Activated T-cell treated with anti-CD3 and anti-CD28 coated beads, Interleukin-2, amount 50 U/mL, for 24 hours (primary cell): ENCODE measurements at regions not wholly inside any gene's neighbourhood (a gene's known extent, or its start where the extent isn't known, plus 50 kb on each side); places are given as distances from the start of the nearest gene placed in this dataset.
"Not testable (repeated sequence)": the region's sequence is repeated elsewhere in the genome, so short reads cannot be mapped to it uniquely, and the experiment has no call there.

ENCODE experiments used
- DNase-seq: peaks from one replicate; pipeline ENCODE4 v3.0.0-alpha.2; 2020
- H3K27ac Mint-ChIP-seq: 2 replicates; pipeline ENCODE4 v1.8.0; 2020; ENCODE audit warnings: mild to moderate bottlenecking, mixed read lengths
- H3K27me3 Mint-ChIP-seq: 2 replicates; pipeline ENCODE4 v1.8.0; 2020; ENCODE audit warnings: mixed read lengths
- H3K36me3 Mint-ChIP-seq: 2 replicates; pipeline ENCODE4 v1.8.0; 2020; ENCODE audit warnings: low read depth, mixed read lengths
- H3K4me1 Mint-ChIP-seq: 2 replicates; pipeline ENCODE4 v1.8.0; 2020; ENCODE audit warnings: low read depth, mixed read lengths
- H3K4me3 Mint-ChIP-seq: 2 replicates; pipeline ENCODE4 v1.8.0; 2020; ENCODE audit warnings: mild to moderate bottlenecking, moderate library complexity, mixed read lengths
- H3K9me3 Mint-ChIP-seq: 2 replicates; pipeline ENCODE4 v1.8.0; 2020; ENCODE audit warnings: mixed read lengths

DNA sequence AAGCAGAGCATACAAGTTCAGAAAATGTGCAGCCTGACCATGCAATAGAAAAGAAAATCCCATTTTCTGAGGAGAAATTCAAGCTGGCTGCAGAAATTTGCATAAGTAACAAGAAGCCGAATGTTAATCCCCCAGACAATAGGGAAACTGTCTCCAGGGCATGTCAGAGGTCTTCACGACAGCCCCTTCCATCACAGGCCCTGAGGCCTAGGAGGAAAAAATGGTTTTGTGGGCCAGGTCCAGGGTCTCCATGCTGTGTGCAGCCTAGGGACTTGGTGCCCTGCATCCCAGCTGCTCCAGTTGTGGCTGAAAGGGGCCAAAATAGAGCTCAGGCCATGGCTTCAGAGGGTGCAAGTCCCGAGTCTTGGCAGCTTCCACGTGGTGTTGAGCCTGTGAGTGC lies 225.8 kb upstream of the MSX2 start:
- H3K36me3 Mint-ChIP-seq, H3K4me3 Mint-ChIP-seq, H3K4me1 Mint-ChIP-seq, H3K27ac Mint-ChIP-seq, H3K27me3 Mint-ChIP-seq, DNase-seq: not testable (repeated sequence)
- H3K9me3 Mint-ChIP-seq = peaks cover 14% of the 10 kb centered on the region

DNA sequence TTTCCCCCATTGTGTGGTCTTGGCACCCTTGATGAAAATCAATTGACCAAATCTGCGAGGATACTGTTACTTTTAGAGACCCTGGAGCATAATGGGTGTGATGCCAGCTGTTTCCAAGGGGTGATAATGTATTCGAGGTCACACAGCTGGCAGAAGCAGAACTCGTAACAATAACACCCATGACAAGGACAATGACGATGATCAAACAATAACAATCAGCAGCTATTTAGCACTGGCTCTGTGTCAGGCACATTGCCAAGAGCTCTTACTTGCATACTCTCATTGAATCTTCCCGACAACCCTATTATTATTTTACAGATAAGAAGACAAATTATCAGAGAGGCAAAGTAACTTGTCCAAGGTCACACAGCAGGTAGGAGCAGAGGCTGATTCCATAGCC lies 223.7 kb upstream of the MSX2 start:
- Mint-ChIP-seq H3K4me3 (no peak overlapping the region), H3K4me1 (no peaks in the 10 kb centered on the region), H3K27me3 (peaks cover 3% of the 10 kb centered on the region), H3K9me3 (peaks cover 14% of the 10 kb centered on the region), H3K36me3 (no peaks in the 10 kb centered on the region), H3K27ac (no peak overlapping the region)
- DNase-seq = no peak

DNA sequence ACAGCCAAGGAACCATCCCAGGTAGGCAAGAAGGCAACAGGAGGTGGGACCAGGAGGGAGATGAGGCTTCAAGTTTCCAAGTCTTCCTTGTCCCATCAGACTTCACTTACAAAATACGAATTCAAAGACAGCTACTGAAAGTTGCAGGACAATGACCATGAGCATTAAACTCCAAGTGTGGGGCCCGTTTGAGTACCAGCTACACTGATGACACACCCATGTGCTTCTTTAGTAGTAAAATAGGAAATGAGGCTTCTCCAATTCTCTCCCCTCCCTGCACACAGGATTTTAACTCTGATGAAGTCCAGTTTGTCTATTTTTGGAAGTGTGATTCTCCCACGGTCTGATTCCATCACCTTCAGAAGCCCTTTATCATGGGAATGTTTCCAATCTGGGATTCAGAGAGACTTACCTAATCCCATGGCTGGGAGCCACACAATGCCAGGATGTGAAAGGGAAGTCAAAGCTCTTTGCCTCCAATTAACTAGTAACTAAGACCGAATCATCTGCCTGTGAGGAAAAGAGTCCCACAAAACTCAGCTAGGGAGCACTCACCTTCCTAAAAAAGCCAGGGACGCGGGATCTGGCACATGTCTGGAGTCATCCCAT lies 222.8 kb upstream of the MSX2 start:
- Mint-ChIP-seq H3K27me3 (peaks cover 3% of the 10 kb centered on the region), H3K4me1 (no peaks in the 10 kb centered on the region), H3K36me3 (no peaks in the 10 kb centered on the region), H3K4me3 (no peak overlapping the region), H3K9me3 (peaks cover 14% of the 10 kb centered on the region), H3K27ac (no peak overlapping the region)
- no peak for DNase-seq

DNA sequence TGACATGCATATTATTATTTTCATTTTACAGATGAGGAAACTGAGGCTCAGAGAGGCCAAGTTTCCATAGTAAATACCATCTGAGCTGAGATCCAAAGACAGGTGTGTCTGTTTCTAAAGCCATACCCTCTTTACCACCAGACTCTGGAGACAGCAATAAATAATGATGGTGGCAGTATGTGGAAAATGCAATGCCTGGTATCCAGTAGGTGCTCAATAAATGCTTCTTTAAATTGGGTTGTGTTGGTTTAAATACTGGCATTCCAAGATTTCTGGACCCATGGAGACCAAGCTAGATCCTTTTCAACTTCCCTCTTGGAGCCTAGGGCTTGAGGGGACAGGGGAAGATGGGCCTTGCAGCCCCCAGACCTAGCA lies 221.3 kb upstream of the MSX2 start:
- H3K27ac Mint-ChIP-seq = no peak overlapping the region
- no peak for DNase-seq
- no peaks in the 10 kb centered on the region for H3K4me1 Mint-ChIP-seq
- H3K27me3 Mint-ChIP-seq = peaks cover 3% of the 10 kb centered on the region
- H3K9me3 Mint-ChIP-seq = peaks cover 11% of the 10 kb centered on the region
- H3K36me3 Mint-ChIP-seq = no peaks in the 10 kb centered on the region
- no peak overlapping the region for H3K4me3 Mint-ChIP-seq

DNA sequence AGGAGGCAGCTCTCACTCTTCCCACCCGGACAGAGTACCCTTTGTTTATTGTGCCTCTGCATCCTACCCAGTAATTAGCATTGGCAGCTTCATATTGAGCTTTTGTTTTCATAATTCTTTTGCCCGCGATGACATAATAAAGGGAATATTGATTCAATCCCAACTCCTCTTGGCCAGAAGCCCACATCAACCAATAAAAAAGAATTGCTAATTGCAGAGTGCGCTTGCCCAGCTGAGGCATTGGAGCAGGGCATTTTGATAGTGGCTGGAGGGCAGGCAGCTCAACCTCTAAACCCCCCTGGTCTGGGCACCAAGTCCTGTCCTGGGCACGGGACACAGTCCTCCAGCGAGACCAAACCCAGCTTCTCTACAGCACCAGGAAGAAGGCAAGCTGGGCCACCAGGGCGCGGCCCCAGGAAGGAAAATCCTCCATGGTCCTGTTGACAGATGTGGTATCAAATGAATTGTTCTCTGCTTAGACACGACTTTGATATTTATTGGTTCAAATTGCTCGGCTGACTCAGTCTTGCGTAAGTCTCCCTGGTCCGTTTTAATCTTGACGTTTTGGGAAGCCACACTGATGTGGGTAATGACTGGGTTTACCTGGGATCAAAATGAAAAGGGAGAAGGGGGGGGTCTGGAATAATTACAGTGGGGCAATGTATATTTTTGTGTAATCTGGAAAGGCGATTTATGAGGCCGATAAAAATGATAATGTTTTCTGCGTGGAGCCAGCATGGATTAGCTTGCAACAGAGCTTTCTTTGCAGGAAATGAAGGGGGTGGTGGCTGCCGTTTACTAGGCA lies 220.7 kb upstream of the MSX2 start:
- no peak for DNase-seq
- Mint-ChIP-seq H3K27ac (no peak overlapping the region), H3K9me3 (peaks cover 6% of the 10 kb centered on the region), H3K4me3 (no peak overlapping the region), H3K4me1 (no peaks in the 10 kb centered on the region), H3K36me3 (no peaks in the 10 kb centered on the region), H3K27me3 (peaks cover 3% of the 10 kb centered on the region)

DNA sequence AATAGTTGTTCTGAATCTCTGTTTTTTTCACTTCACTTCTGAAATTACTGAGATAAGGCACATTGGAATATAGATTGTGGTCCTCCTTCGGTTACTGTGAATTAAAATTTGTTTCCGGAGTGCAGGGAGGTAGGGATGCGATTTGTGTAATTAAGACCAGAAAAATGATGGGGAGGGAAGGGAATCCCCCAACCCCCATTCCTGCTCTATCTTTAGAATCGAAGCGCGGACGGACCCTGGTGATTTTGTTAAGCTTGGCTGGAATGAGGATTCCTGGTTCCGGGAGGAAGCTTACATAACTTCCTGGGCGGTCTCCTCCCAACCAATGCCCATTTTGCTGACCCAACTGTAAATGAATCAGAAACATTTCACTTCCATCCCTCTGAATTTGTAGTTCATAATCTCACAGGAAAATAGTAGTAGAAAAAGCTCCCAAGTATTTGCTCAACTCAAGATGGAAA lies 220.1 kb upstream of the MSX2 start:
- Mint-ChIP-seq H3K4me3 (no peak overlapping the region), H3K36me3 (no peaks in the 10 kb centered on the region), H3K4me1 (no peaks in the 10 kb centered on the region), H3K27ac (no peak overlapping the region), H3K9me3 (peaks cover 5% of the 10 kb centered on the region), H3K27me3 (peaks cover 3% of the 10 kb centered on the region)
- no peak for DNase-seq

DNA sequence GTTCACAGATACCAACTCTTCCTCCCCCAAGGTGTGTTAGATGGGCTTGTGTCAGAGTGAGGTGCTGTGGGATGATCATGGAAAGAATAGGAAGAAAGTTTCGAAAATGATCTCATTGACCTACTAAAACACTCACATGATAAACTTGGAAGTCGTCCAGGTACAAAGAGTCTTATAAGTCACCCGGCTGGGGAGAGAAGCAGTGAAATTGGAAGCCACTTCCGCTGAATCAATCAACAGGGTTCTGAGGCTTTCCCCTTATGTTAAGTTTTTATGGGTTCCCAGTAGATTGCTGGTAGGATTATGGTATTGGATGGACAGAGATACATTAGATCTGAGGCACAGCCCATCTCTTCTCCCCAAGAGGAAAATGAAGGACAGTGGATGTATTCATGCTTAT lies 218.8 kb upstream of the MSX2 start:
- H3K27me3 Mint-ChIP-seq = peaks cover 3% of the 10 kb centered on the region
- no peak overlapping the region for H3K27ac Mint-ChIP-seq
- H3K4me1 Mint-ChIP-seq = no peaks in the 10 kb centered on the region
- no peak overlapping the region for H3K4me3 Mint-ChIP-seq
- no peaks in the 10 kb centered on the region for H3K9me3 Mint-ChIP-seq
- no peaks in the 10 kb centered on the region for H3K36me3 Mint-ChIP-seq
- DNase-seq = no peak

DNA sequence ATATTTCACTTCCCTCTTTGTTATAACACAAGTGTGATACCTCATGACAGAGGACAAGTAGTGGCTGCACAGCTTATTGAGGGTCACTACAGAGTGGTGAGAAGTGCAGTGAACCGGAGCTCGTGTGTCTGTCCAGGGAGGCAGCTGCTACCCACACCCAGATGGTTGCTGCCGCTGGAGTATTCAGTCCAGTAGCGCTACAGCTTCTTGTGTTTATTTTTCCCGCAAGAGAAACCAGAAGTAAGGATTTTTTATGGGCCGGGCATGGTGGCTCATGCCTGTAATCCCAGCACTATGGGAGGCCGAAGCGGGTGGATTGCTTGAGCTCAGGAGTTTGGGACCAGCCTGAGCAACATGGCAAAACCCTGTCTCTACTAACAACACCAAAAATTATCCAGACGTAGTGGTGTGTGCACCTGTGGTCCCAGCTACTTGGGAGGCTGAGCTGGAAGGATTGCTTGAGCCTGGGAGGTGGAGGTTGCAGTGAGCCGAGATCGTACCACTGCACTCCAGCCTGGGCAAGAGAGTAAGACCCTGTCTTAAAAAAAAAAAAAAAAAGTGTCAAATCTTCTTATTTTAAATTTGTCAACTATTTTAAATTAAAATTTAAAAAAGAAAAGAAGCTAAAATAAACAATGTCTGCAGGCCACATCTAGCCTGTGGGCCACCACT lies 213.5 kb upstream of the MSX2 start:
- H3K9me3 Mint-ChIP-seq, H3K27ac Mint-ChIP-seq, H3K4me1 Mint-ChIP-seq, H3K4me3 Mint-ChIP-seq, DNase-seq, H3K36me3 Mint-ChIP-seq, H3K27me3 Mint-ChIP-seq: not testable (repeated sequence)

DNA sequence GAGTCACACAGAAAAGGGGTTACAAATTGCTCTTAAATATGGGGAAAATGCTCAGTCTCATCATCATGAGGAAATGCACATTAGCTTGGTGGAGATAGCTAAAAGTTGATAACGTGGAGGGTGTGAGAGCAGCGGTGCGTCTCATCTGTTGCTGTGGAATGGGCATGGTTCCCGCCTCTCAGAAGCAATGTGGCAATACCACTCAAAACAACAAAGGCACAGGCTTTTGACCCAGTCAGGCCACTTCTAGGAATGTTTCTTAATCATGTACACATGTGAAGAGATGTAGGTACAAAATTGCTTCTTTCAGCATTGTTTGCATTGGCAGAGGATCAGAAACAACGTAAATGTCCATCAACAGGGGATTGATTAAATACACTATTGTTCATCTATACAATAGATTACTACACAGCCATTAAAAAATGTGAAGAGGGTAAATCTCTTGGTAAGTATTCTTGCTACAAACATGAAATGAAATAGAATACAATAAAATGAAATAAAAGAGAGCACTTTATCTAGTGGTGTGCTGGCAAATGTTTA lies 212.6 kb upstream of the MSX2 start:
- no peaks in the 10 kb centered on the region for H3K9me3 Mint-ChIP-seq
- H3K4me1 Mint-ChIP-seq = no peaks in the 10 kb centered on the region
- DNase-seq = no peak
- H3K36me3 Mint-ChIP-seq = no peaks in the 10 kb centered on the region
- H3K27ac Mint-ChIP-seq = no peak overlapping the region
- no peak overlapping the region for H3K4me3 Mint-ChIP-seq
- peaks cover 3% of the 10 kb centered on the region for H3K27me3 Mint-ChIP-seq

DNA sequence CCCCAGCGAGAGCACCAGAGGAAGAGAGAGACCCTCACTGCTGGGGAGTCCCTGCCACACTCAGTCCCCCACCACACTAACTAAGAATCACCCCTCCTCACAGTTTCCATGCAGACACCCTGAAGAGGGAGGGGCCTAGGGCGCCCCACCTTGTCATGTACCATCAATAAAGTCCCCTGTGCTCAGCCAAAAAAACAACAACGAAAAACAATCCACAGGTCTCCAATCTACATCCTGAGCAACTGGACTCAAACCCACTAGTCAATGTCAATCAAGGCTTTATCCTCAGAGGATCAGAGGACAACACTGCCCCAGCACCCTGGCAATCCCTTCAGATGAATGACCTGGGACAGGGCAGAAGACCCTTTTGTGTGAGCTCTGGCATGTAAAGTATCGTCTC lies 210.1 kb upstream of the MSX2 start:
- no peaks in the 10 kb centered on the region for H3K36me3 Mint-ChIP-seq
- H3K9me3 Mint-ChIP-seq = no peaks in the 10 kb centered on the region
- DNase-seq = no peak
- no peak overlapping the region for H3K27ac Mint-ChIP-seq
- H3K4me3 Mint-ChIP-seq = no peak overlapping the region
- H3K4me1 Mint-ChIP-seq = no peaks in the 10 kb centered on the region
- H3K27me3 Mint-ChIP-seq = peaks cover 6% of the 10 kb centered on the region

DNA sequence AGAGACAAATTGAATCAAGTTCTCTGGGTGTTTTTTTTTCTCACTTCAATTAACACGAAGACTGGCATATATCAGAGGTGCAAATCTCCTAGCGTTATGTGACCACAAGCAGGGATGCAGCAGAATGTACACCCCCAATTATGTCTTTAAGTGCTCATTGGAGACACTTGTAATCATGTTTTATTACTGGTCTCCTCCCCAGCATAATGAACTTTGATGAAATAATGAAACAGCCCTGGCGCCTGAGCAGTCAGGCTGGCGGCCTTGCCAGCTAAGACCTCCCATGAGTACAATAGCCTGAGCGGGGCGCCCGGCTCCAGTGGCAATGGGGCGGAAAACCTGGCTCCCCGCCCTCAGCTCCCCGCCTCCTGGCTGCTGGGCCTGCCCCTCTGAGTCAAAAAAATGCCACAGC lies 209.4 kb upstream of the MSX2 start:
- Mint-ChIP-seq H3K4me3 (no peak overlapping the region), H3K27me3 (peaks cover 6% of the 10 kb centered on the region), H3K9me3 (no peaks in the 10 kb centered on the region), H3K27ac (no peak overlapping the region), H3K36me3 (no peaks in the 10 kb centered on the region), H3K4me1 (no peaks in the 10 kb centered on the region)
- no peak for DNase-seq

DNA sequence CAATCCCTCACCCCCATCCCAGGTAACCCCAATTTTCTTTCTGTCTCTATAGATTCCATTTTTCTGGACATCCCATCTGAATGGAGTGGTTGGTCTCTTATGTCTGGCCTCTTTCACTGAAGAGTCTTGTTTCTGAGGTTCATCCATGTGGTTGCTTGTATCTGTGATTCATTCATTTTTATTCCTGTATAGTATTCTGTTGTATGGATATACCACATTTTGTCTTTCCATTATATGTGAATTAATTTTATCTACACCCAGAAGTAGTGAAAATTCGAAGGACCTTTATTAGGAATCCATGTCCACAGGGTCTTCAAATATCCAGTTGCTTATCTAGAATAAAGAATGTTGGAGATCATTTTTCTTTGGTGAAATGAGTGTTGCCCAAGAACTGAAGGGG lies 207.6 kb upstream of the MSX2 start:
- no peak for DNase-seq
- Mint-ChIP-seq H3K27ac (no peak overlapping the region), H3K4me3 (no peak overlapping the region), H3K36me3 (no peaks in the 10 kb centered on the region), H3K27me3 (peaks cover 6% of the 10 kb centered on the region), H3K4me1 (no peaks in the 10 kb centered on the region), H3K9me3 (no peaks in the 10 kb centered on the region)

DNA sequence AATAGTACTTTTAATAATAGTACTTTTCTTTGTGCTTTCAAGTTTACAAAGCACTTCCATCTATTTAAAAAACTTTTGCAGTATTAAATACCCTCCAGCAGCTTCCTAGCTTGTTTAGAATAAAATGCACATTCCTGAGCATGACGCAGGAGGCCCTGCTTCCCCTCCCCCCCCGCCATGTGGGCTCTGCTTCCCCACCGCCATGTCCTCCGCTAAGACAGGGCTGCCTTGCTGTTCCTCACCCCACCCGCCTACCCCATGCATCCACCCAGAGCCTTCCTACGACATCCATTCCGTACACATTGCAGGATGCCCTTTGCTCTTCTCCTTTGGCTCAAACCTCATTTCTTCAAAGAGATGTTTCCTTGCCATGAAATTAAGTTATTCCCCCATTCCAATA lies 205.9 kb upstream of the MSX2 start:
- Mint-ChIP-seq H3K9me3 (no peaks in the 10 kb centered on the region), H3K4me1 (no peaks in the 10 kb centered on the region), H3K36me3 (no peaks in the 10 kb centered on the region), H3K27me3 (peaks cover 8% of the 10 kb centered on the region), H3K4me3 (no peak overlapping the region), H3K27ac (no peak overlapping the region)
- DNase-seq = no peak

DNA sequence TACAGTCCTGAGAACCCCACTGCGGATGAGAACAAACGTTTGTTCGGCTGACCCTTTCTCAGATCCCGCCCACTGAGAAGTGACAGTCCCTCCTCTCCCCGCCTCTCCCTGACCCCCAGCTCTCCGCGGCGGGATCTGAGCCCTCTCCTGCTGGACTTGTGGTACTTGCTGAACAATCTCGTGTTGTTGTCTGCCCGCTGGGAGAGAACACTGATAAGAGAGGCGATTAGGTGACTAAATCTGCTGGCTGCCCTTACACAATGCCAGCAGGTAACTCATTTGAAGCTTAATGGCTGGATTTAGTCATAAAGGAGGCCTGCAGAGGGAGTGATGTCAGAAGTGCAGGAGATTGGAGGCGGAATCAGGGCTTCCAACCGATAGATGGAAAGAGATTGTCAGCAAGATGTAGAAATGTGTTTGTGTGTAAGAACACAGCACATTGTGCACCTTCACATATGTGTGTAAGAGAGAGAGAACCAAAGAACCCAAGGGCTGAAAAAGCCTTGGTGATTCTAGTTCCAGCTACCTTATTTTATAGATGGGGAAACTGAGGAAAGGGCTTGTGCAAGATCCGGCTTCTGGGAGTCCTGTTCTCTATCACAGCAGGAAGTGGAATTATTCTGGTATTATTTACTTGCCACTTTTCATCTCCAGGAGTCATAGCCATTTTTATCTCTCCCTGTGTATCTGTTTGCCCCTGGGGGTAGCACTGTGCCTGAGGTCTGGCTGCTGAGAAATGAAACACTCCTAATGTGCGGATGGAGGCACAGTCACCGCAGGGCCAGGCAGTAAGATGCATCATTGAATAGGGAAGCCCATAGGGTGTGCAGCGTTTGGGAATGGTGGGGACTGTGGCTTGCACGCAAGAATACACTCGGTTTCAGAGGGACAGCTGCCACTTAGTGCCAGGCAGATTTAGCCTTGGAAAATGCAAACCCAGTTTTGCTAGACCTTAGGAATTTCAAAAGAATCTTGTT lies 203.7 kb upstream of the MSX2 start:
- H3K27ac Mint-ChIP-seq = no peak overlapping the region

More for the DNA sequence above, 203.7 kb upstream of the MSX2 start:
- H3K27me3 Mint-ChIP-seq = peaks cover 4% of the 10 kb centered on the region
- DNase-seq = no peak
- no peak overlapping the region for H3K4me3 Mint-ChIP-seq
- H3K36me3 Mint-ChIP-seq = no peaks in the 10 kb centered on the region
- no peaks in the 10 kb centered on the region for H3K4me1 Mint-ChIP-seq
- peaks cover 2% of the 10 kb centered on the region for H3K9me3 Mint-ChIP-seq
